Neural cell (in vitro differentiated cells): ENCODE measurements at regions not wholly inside any gene's neighbourhood (a gene's known extent, or its start where the extent isn't known, plus 50 kb on each side); places are given as distances from the start of the nearest gene placed in this dataset.

Experiments used
- EP300 ChIP-seq: fragments of 450-650 bp; conservative IDR thresholded peaks from 2 replicates; pipeline ENCODE4 v1.6.1; 2014; ENCODE audit warnings: antibody characterized with exemption, mild to moderate bottlenecking, moderate library complexity; ENCODE audit not compliant: poor library complexity, severe bottlenecking
- EZH2 ChIP-seq: fragments of 200-600, 300-800 bp; shearing (Covaris generic), sonication (generic); IDR thresholded peaks from 2 replicates; pipeline ENCODE4 v1.6.1; 2014; ENCODE audit warnings: antibody characterized with exemption, low read length, borderline replicate concordance, mild to moderate bottlenecking; ENCODE audit not compliant: insufficient read depth, poor library complexity, severe bottlenecking
- MXI1 ChIP-seq: fragments of 450-650 bp; conservative IDR thresholded peaks from 2 replicates; pipeline ENCODE4 v1.6.1; 2014; ENCODE audit warnings: antibody characterized with exemption, mild to moderate bottlenecking; ENCODE audit not compliant: poor library complexity, severe bottlenecking
- POLR2AphosphoS5 ChIP-seq: IDR thresholded peaks from 2 replicates; pipeline ENCODE4 v1.6.1; 2012
- RAD21 ChIP-seq: fragments of 450-650 bp; conservative IDR thresholded peaks from 2 replicates; pipeline ENCODE4 v1.6.1; 2014; ENCODE audit warnings: antibody characterized with exemption, mild to moderate bottlenecking, moderate library complexity
- SMC3 ChIP-seq: fragments of 450-650 bp; conservative IDR thresholded peaks from 2 replicates; pipeline ENCODE4 v1.6.1; 2014; ENCODE audit warnings: antibody characterized with exemption, mild to moderate bottlenecking, moderate library complexity; ENCODE audit not compliant: poor library complexity
- TAF1 ChIP-seq: IDR thresholded peaks from 2 replicates; pipeline ENCODE4 v1.6.1; 2012; ENCODE audit warnings: low read depth
- TF ChIP-seq, protein P1 (sequence below): fragments of 450-650 bp; IDR thresholded peaks from 2 replicates; pipeline ENCODE4 v1.5.1; 2014; ENCODE audit warnings: antibody characterized with exemption, mild to moderate bottlenecking, moderate library complexity; ENCODE audit not compliant: poor library complexity, severe bottlenecking
- TF ChIP-seq, protein P2 (sequence below): IDR thresholded peaks from 2 replicates; pipeline ENCODE4 v1.6.1; 2012; ENCODE audit warnings: borderline replicate concordance

DNA sequence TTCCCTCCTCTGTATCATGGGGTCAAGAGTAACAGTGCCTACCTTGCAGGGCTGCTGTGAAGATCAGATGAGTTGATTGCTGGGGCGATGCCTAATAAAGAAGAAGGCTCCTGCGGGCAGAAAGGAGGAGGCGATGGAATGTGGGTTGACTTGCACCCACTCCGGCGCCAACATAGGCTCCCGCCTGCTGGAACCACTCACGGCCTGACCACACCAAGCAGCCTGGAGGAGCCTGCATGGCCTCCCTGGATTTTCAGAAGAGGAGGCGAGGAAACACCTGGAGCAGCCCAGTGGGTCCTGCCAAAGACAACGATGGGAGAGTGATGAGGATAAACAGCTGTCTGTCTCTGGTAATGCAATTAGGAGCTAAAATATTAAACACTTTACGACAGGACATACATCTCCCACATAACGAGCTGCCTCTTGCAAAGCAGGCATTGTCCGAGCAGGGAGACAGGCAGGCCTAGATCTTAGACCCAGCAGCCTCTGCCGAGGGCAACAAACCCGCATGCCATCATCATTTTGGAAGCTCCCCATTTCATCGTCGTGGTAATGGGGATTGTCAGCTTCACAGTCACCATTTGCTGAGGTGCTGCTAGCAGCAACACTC lies 302.9 kb upstream of the ZMIZ1 start:
- TF ChIP-seq EZH2 = no peak
- TF ChIP-seq, protein P1, sequence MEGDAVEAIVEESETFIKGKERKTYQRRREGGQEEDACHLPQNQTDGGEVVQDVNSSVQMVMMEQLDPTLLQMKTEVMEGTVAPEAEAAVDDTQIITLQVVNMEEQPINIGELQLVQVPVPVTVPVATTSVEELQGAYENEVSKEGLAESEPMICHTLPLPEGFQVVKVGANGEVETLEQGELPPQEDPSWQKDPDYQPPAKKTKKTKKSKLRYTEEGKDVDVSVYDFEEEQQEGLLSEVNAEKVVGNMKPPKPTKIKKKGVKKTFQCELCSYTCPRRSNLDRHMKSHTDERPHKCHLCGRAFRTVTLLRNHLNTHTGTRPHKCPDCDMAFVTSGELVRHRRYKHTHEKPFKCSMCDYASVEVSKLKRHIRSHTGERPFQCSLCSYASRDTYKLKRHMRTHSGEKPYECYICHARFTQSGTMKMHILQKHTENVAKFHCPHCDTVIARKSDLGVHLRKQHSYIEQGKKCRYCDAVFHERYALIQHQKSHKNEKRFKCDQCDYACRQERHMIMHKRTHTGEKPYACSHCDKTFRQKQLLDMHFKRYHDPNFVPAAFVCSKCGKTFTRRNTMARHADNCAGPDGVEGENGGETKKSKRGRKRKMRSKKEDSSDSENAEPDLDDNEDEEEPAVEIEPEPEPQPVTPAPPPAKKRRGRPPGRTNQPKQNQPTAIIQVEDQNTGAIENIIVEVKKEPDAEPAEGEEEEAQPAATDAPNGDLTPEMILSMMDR = no peak
- TF ChIP-seq TAF1 = no peak
- no peak for TF ChIP-seq SMC3
- no peak for TF ChIP-seq EP300
- TF ChIP-seq RAD21 = no peak
- no peak for TF ChIP-seq MXI1
- TF ChIP-seq, protein P2, sequence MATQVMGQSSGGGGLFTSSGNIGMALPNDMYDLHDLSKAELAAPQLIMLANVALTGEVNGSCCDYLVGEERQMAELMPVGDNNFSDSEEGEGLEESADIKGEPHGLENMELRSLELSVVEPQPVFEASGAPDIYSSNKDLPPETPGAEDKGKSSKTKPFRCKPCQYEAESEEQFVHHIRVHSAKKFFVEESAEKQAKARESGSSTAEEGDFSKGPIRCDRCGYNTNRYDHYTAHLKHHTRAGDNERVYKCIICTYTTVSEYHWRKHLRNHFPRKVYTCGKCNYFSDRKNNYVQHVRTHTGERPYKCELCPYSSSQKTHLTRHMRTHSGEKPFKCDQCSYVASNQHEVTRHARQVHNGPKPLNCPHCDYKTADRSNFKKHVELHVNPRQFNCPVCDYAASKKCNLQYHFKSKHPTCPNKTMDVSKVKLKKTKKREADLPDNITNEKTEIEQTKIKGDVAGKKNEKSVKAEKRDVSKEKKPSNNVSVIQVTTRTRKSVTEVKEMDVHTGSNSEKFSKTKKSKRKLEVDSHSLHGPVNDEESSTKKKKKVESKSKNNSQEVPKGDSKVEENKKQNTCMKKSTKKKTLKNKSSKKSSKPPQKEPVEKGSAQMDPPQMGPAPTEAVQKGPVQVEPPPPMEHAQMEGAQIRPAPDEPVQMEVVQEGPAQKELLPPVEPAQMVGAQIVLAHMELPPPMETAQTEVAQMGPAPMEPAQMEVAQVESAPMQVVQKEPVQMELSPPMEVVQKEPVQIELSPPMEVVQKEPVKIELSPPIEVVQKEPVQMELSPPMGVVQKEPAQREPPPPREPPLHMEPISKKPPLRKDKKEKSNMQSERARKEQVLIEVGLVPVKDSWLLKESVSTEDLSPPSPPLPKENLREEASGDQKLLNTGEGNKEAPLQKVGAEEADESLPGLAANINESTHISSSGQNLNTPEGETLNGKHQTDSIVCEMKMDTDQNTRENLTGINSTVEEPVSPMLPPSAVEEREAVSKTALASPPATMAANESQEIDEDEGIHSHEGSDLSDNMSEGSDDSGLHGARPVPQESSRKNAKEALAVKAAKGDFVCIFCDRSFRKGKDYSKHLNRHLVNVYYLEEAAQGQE = no peak
- no peak for TF ChIP-seq POLR2AphosphoS5
